ENCODE measurements at regions not wholly inside any gene's neighbourhood (a gene's known extent, or its start where the extent isn't known, plus 50 kb on each side); places are given as distances from the start of the nearest gene placed in this dataset.
A peak's percentile ranks its signal among the peaks of the same experiment; 100 is the strongest.

DNA sequence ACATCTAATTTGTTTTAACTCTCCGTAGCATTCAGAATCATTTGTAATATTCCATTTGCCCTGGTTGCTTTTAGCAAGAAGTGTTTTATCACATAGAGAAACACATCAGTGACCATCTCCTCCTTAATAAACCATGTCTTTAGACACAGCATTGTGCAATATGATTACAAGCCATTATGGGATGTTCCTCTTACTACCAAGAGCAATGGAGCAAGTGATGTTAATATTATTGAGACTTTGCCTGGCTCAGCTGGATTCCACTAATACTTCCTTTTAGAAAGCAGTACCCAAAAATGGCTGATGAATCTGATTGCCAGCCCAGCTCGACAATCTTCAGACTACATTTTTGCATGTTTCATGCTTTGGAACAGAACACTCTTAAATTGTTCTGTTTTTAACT is 364.2 kb downstream of the OSTF1 start:
- intact Hi-C loops (cut with micrococcal nuclease): no loop called here
- no peak for DNase-seq
- H3K9ac ChIP-seq (ENCODE audit: low read depth, low read length): no peak overlapping the region
- no peaks in the 10 kb centered on the region for H3K79me1 ChIP-seq (ENCODE audit: low read depth in 1 of 2, low read length in 2 of 2)
- no peaks in the 10 kb centered on the region for H3K9me1 ChIP-seq (ENCODE audit: insufficient read depth, low read length)
- H3K18ac ChIP-seq (ENCODE audit: low read depth, low read length): no peak overlapping the region
- H3K27me3 ChIP-seq (ENCODE audit: control insufficient read depth, insufficient read depth, low read length): no peaks in the 10 kb centered on the region
- no peak overlapping the region for H2BK5ac ChIP-seq (ENCODE audit: low read depth, low read length, poor library complexity, severe bottlenecking)
- H3K4ac ChIP-seq (ENCODE audit: low read depth, low read length): no peak overlapping the region
- no peak overlapping the region for H2BK15ac ChIP-seq (ENCODE audit: low read depth, low read length)
- H4K5ac ChIP-seq (ENCODE audit: low read depth, low read length): no peak overlapping the region
- no peak overlapping the region for H4K91ac ChIP-seq (ENCODE audit: insufficient read depth, low read depth, low read length)
- no peak overlapping the region for H3K56ac ChIP-seq (ENCODE audit: extremely low read depth, insufficient read depth, low read length)
- no peak for ATAC-seq (ENCODE audit: low read depth)
- H4K8ac ChIP-seq (ENCODE audit: low read depth in 2 of 2, low read length in 2 of 2): no peak overlapping the region
- H3K36me3 ChIP-seq (ENCODE audit: control insufficient read depth, insufficient read depth, low read length): no peaks in the 10 kb centered on the region
- H3K27ac ChIP-seq (ENCODE audit: insufficient read depth, low read length): no peak overlapping the region
- WGBS, 2 experiments (ENCODE audit: extremely low coverage in 2 of 2, insufficient read length in 1 of 2): no CpG with 5 or more reads among the region's 2 CpGs
- H2AK5ac ChIP-seq (ENCODE audit: low read depth, low read length): no peak overlapping the region
- no peaks in the 10 kb centered on the region for H4K20me1 ChIP-seq (ENCODE audit: insufficient read depth, low read length)
- BruUV-seq (replicated peaks): no TSS peak
- ChIA-PET POLR2A (ENCODE audit: unreplicated experiment) (no interaction called here), CTCF (no interaction called here)
- peaks cover 3% of the 10 kb centered on the region; the same call in 1 of the 2 replicates for H3K9me3 ChIP-seq (ENCODE audit: control insufficient read depth, insufficient read depth, low read length)
- no peak overlapping the region for H2AK9ac ChIP-seq (replicated peaks; ENCODE audit: low read depth, low read length, poor library complexity)
- dilution Hi-C loops (cut with HindIII; ENCODE audit: low sequenced_read_pairs, unreplicated experiment): no loop called here
- H3K4me2 ChIP-seq (ENCODE audit: low read depth, low read length): no peak overlapping the region
- in situ Hi-C loops (cut with MboI; ENCODE audit: low sequenced_read_pairs): no loop called here
- H3K4me3 ChIP-seq (ENCODE audit: insufficient read depth, low read depth, low read length): no peak overlapping the region
- TF ChIP-seq FOS (IDR thresholded peaks at IDR 0.05; ENCODE audit: low read depth, low read length): no peak
- peak; percentile 14; the same call in 1 of the 2 replicates for TF ChIP-seq CEBPB (IDR thresholded peaks at IDR 0.05; ENCODE audit: low read depth, low read length)
- TF ChIP-seq RAD21 (IDR thresholded peaks at IDR 0.05; ENCODE audit: low read length): no peak
- no peak for TF ChIP-seq MAZ (IDR thresholded peaks at IDR 0.05; ENCODE audit: borderline replicate concordance, low read depth, low read length)
- no peak overlapping the region for H3K23ac ChIP-seq (ENCODE audit: low read depth, low read length)
- H2BK120ac ChIP-seq (ENCODE audit: low read depth, low read length): no peak overlapping the region
- no peak overlapping the region for H2AFZ ChIP-seq (replicated peaks; ENCODE audit: low read length, poor library complexity)
- H3K4me1 ChIP-seq (ENCODE audit: control insufficient read depth, insufficient read depth, low read length): no peaks in the 10 kb centered on the region
- no peak overlapping the region for H3K14ac ChIP-seq (replicated peaks; ENCODE audit: low read depth, low read length)
- no peak overlapping the region for H2BK20ac ChIP-seq (ENCODE audit: low read depth, low read length)
